Breast epithelium (tissue), 4 donors: ENCODE measurements at regions not wholly inside any gene's neighbourhood (a gene's known extent, or its start where the extent isn't known, plus 50 kb on each side); places are given as distances from the start of the nearest gene placed in this dataset.

Experiments used
- DNase-seq, 2 donors: peaks; one replicate each; pipeline ENCODE4 v3.0.0-alpha.2; 2019; ENCODE audit warnings: low spot score in 2 of 2
- H3K27ac ChIP-seq, 2 donors: fragments of 200-600 bp; sonication (generic) in 1 of 2; one replicate each; pipeline ENCODE4 v1.5.1; 2016 to 2019; ENCODE audit warnings: mild to moderate bottlenecking in 1 of 2
- H3K27me3 ChIP-seq, 2 donors: fragments of 200-600 bp; sonication (generic) in 1 of 2; one replicate each; pipeline versions ENCODE4 v1.5.1 to v1.6.0; 2017 to 2019; ENCODE audit warnings: control low read depth in 1 of 2, mild to moderate bottlenecking in 1 of 2
- H3K36me3 ChIP-seq: fragments of 200-600 bp; one replicate; pipeline ENCODE4 v1.5.1; 2019
- H3K4me1 ChIP-seq, 2 donors: fragments of 200-600 bp; sonication (generic); one replicate each; pipeline ENCODE4 v1.5.1; 2016 to 2019; ENCODE audit warnings: control low read depth in 1 of 2
- H3K4me3 ChIP-seq, 3 donors: fragments of 200-600 bp; sonication (generic); 1 replicate in 2 of 3; 2 replicates in 1 of 3; pipeline ENCODE4 v1.5.1; 2016 to 2019; ENCODE audit warnings: mild to moderate bottlenecking in 3 of 3, moderate library complexity in 2 of 3
- H3K9me3 ChIP-seq, 2 donors: fragments of 200-600 bp; sonication (generic) in 1 of 2; one replicate each; pipeline ENCODE4 v1.5.1; 2016 to 2019; ENCODE audit warnings: control low read depth in 1 of 2
- POLR2A ChIP-seq: fragments of 450-650 bp; IDR thresholded peaks from one replicate; pipeline ENCODE4 v1.6.1; 2016; ENCODE audit warnings: antibody characterized with exemption, mild to moderate bottlenecking, moderate library complexity
- POLR2AphosphoS5 ChIP-seq, 3 donors: sonication (generic); formaldehyde crosslinking; IDR thresholded peaks; one replicate each; pipeline ENCODE4 v1.6.1; 2017; ENCODE audit warnings: antibody characterized with exemption in 3 of 3
- intact Hi-C: fragments of 100-400 bp; cut with DNase I; formaldehyde crosslinking; loops from one replicate; pipeline ENCODE4 v1.15.1; 2023; ENCODE audit warnings: low total_unique reads
- TF ChIP-seq, protein P1 (sequence below), 3 donors: fragments of 450-650 bp; IDR thresholded peaks; one replicate each; pipeline ENCODE4 v1.5.1; 2016 to 2017; ENCODE audit warnings: antibody characterized with exemption in 3 of 3, mild to moderate bottlenecking in 3 of 3, moderate library complexity in 3 of 3

DNA sequence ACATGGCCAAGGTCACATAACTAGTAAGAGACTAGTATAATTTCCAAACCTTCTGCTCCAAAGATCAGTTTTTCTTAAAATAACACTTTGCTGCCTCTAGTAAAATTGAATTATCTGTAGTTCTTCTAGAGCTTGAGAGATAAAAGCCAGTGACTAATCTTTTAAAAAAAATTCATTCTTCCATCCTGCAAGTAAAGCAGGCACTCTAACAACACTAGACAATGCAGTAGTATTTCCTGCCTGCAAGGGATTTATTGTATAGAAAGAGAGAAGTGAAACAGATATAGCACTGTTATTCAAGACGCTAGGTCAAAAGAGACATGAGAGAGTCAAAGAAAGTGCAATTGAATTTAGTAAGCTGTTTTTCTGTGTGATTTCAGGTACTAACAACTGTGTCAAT is 159.5 kb upstream of the TBC1D5 start:
- TF ChIP-seq POLR2AphosphoS5 (IDR thresholded peaks at IDR 0.05) (no peak), POLR2A (no peak)
- TF ChIP-seq, protein P1, sequence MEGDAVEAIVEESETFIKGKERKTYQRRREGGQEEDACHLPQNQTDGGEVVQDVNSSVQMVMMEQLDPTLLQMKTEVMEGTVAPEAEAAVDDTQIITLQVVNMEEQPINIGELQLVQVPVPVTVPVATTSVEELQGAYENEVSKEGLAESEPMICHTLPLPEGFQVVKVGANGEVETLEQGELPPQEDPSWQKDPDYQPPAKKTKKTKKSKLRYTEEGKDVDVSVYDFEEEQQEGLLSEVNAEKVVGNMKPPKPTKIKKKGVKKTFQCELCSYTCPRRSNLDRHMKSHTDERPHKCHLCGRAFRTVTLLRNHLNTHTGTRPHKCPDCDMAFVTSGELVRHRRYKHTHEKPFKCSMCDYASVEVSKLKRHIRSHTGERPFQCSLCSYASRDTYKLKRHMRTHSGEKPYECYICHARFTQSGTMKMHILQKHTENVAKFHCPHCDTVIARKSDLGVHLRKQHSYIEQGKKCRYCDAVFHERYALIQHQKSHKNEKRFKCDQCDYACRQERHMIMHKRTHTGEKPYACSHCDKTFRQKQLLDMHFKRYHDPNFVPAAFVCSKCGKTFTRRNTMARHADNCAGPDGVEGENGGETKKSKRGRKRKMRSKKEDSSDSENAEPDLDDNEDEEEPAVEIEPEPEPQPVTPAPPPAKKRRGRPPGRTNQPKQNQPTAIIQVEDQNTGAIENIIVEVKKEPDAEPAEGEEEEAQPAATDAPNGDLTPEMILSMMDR (IDR thresholded peaks at IDR 0.05) = no peak
- H3K27ac ChIP-seq = no peak overlapping the region
- H3K27me3 ChIP-seq = no peaks in the 10 kb centered on the region
- H3K9me3 ChIP-seq = no peaks in the 10 kb centered on the region
- H3K4me3 ChIP-seq = no peak overlapping the region
- no peaks in the 10 kb centered on the region for H3K36me3 ChIP-seq
- intact Hi-C loops = no loop called here
- DNase-seq = no peak
- no peaks in the 10 kb centered on the region for H3K4me1 ChIP-seq

DNA sequence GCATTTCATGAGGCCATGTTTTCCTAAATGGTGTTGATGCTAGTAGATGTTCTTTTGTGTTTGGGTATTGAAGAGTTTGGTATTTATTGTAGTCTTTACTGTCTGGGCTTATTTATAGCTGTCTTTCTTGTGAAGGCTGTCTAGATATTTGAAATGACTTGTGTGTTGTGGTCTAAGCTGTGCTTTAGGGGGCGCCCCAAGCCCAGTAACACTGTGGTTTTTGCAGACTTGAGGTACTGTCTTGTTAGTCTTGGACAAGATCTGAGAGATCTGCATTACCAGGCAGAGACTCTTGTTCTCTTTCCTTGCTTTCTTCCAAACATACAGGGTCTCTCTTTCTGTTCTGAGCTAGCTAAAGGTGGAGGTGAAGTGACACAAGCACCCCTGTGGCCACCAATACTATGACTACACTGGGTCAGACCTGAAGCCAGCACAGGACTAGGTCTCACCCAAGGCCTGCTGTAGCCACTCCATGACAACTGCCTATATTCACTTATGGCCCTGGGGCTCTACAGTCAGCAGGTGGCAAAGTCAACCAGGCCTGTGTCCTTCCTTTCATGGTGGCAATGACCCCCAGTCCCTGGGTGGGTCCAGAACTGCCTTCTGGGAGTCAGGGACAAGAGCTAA is 152.1 kb upstream of the TBC1D5 start:
- TF ChIP-seq POLR2A (no peak), POLR2AphosphoS5 (IDR thresholded peaks at IDR 0.05) (no peak)
- TF ChIP-seq, protein P1 (IDR thresholded peaks at IDR 0.05) = no peak
- no peaks in the 10 kb centered on the region for H3K4me1 ChIP-seq
- no peak overlapping the region for H3K4me3 ChIP-seq
- DNase-seq = no peak
- intact Hi-C loops = no loop called here
- H3K9me3 ChIP-seq = peaks cover 3 to 4% of the 10 kb centered on the region in 2 donors
- H3K27me3 ChIP-seq = no peaks in the 10 kb centered on the region
- H3K27ac ChIP-seq = no peak overlapping the region
- H3K36me3 ChIP-seq = no peaks in the 10 kb centered on the region

DNA sequence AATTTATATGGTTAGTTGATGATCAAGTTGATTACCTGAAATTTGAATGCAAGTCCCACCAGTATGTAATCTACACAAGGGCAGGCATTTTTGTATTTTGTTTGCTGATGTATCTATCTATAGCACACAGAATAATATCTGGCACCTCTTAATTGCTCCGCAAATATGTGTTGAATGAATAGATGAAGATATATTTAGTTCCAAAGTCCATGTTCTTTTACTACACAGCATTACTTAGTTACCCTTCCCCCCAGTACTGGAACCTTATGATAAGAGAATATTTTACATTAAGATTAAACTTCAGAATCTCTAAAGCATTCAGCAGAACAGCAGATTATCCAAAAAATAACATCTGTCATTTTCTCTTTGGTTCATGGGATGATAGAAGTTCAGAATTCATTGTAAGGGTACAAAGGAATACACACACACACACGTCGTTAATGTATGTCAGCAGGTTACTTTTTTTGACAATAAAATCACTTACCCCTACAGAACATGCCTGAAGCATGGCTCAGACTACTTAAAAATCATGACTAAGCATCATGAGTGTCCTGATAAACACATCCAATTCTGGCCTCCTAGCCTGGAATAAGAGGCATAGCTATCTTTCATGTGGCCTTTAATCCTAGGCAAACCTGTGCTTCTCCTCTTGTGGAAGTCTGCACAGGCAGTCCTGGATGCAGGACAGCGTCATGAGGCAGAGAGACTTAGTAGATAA is 148.9 kb upstream of the TBC1D5 start:
- peaks cover 3 to 4% of the 10 kb centered on the region in 2 donors for H3K9me3 ChIP-seq
- no peaks in the 10 kb centered on the region for H3K36me3 ChIP-seq
- no peaks in the 10 kb centered on the region for H3K27me3 ChIP-seq
- no peaks in the 10 kb centered on the region for H3K4me1 ChIP-seq
- intact Hi-C loops = no loop called here
- H3K27ac ChIP-seq = no peak overlapping the region
- TF ChIP-seq POLR2A (no peak), POLR2AphosphoS5 (IDR thresholded peaks at IDR 0.05) (no peak)
- TF ChIP-seq, protein P1 (IDR thresholded peaks at IDR 0.05) = no peak
- no peak for DNase-seq
- no peak overlapping the region for H3K4me3 ChIP-seq

DNA sequence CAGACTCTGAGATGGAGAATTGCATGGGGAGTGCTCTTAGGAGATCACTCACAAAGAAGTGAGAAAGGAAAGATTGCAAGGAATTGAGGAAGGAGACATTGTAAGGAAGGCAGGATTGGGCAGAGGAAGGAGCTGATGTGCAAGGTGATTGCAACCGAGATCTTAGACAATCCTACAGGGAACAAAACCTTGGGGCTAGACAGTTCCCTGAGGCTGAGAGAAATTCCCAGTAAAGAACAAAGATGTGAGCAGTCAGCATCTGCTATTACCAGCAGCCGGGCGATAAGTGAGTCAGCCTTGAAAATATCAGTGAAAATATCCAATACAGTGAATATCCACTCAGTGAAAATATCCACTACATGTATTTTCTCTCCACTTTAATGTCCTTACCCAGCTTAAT is 143.6 kb upstream of the TBC1D5 start:
- DNase-seq = no peak
- no peaks in the 10 kb centered on the region for H3K36me3 ChIP-seq
- TF ChIP-seq, protein P1 (IDR thresholded peaks at IDR 0.05) = no peak
- TF ChIP-seq POLR2A (no peak), POLR2AphosphoS5 (IDR thresholded peaks at IDR 0.05) (no peak)
- no peak overlapping the region for H3K4me3 ChIP-seq
- H3K27me3 ChIP-seq = no peaks in the 10 kb centered on the region
- no peaks in the 10 kb centered on the region for H3K4me1 ChIP-seq
- no peak overlapping the region for H3K27ac ChIP-seq
- intact Hi-C loops = no loop called here
- H3K9me3 ChIP-seq = no peaks in the 10 kb centered on the region

DNA sequence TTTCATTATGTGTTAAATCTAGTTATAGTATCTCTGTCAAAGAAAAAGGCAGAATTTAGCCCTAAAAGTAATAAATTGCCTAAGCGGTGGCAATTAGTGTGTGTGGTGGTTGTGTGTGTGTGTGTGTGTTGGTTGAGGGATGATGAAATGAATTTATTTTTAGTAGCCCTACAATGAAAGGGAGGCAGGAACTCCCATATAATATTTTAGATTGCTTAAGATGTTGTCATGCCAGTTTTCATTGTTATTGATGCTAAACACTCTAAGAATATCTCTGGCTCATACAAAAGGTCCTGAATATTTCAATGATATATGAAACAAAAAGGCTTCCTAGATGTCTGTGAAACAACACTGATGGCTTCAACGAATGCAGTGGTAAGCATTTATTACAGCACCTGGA is 140.6 kb upstream of the TBC1D5 start:
- Histone ChIP-seq H3K27ac (no peak overlapping the region), H3K4me1 (no peaks in the 10 kb centered on the region), H3K4me3 (no peak overlapping the region), H3K27me3 (no peaks in the 10 kb centered on the region), H3K36me3 (no peaks in the 10 kb centered on the region), H3K9me3 (no peaks in the 10 kb centered on the region)
- intact Hi-C loops = no loop called here
- no peak for TF ChIP-seq POLR2A
- TF ChIP-seq, protein P1 (IDR thresholded peaks at IDR 0.05) = no peak
- DNase-seq = no peak
